ENCODE measurements at regions not wholly inside any gene's neighbourhood (a gene's known extent, or its start where the extent isn't known, plus 50 kb on each side); places are given as distances from the start of the nearest gene placed in this dataset.

- DNase-seq (ENCODE audit: low read depth) = no peak
These were observed 1585.3 kb upstream of the TENM3 start for GRCh38 chr4:180657881-180658280.

DNA sequence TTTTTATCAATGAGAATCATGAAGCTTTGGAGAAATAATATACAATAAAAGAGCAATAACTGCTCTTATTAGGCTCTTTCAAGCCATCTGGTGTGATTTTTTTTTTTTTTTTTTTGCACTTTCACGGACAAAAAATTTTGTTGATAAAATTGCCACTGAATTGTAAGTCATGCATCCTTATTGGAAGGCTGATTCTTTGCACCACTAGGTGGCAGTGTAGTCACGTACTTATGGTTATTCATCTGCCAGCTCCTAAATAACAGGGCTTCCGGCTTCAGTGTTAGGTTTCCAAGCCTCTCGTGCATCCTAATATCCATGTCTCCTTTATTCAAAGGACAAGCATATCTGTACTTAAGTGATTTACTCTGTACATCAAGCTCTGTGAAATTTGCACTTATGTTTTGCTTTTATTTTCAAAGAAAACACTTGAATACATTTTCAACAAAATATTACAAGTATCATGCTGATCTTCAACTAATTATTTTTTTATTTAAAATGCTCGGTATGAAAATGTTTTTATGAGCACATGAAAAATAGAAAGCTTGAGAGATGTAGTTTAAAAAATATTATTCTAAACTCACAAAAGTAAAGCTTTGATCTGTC is 1578.3 kb upstream of the TENM3 start:
- peak; percentile 41 for DNase-seq (ENCODE audit: low read depth)

GRCh38 chr4:180665481-180665880 is 1577.7 kb upstream of the TENM3 start:
- DNase-seq (ENCODE audit: low read depth) = no peak

GRCh38 chr4:180665994-180666824 is 1577.0 kb upstream of the TENM3 start:
- DNase-seq (ENCODE audit: low read depth) = peak; percentile 0

DNA sequence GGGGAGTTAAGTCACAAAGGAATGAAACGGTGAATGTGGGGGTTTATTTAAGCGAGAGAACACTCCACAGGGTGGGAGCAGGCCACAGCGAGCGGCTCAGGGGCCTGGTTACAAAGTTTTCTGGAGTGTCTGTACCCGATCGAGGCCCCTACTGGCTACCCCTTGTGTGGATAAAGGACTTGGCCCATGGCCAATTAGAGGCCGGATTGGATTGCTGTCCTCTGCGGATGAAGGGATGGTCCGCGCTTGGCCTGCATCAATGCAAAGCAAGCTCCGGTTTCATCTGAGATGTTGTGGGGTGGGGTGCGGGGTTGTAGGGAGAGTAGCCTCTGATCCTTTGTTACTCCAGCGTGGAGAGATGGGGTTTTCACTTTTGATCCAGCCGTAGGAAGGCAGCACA is 1574.5 kb upstream of the TENM3 start:
- no peak for DNase-seq (ENCODE audit: low read depth)

- DNase-seq (ENCODE audit: low read depth) = no peak
These were observed 1573.5 kb upstream of the TENM3 start for GRCh38 chr4:180669680-180670079.

DNA sequence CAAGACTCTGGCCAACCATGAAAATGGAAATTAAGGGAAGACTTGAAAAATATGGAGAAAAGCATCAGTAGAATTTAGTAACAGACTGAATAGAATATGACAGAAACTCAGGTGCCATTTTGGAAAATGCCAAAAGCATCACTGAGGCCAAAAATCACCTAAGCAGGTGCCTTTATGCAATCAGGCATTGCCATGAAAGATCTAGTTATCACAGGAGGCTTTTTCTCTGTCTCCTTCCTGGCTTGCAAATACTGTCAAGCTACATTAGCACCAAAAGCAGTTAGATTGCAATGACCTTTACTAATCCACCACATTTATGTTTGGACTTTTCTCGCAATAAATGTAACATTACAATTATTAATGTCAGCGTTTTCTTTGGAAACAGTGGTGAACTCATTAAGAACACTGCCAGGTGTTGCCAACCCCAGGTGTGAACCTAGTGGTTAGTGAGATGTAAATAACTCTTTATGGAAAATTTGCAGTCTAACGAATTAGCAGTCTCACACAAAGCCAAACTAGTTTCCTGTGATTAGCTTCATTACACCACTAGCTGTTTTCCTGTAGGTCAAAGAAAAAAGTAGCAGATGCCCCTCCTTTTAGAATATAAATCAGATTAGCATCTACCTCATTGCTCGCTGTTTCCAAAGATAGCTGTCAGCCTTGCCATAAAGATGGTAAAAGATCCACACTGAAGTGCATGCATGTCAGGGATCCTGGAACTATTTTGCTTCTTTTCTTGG is 1568.4 kb upstream of the TENM3 start:
- DNase-seq (ENCODE audit: low read depth) = no peak

GRCh38 chr4:180675359-180675650 is 1567.9 kb upstream of the TENM3 start:
- no peak for DNase-seq (ENCODE audit: low read depth)

- DNase-seq (ENCODE audit: low read depth) = no peak
These were observed 1562.9 kb upstream of the TENM3 start for GRCh38 chr4:180680305-180680704.

- DNase-seq (ENCODE audit: low read depth) = no peak
These were observed 1560.4 kb upstream of the TENM3 start for GRCh38 chr4:180682776-180683175.

DNA sequence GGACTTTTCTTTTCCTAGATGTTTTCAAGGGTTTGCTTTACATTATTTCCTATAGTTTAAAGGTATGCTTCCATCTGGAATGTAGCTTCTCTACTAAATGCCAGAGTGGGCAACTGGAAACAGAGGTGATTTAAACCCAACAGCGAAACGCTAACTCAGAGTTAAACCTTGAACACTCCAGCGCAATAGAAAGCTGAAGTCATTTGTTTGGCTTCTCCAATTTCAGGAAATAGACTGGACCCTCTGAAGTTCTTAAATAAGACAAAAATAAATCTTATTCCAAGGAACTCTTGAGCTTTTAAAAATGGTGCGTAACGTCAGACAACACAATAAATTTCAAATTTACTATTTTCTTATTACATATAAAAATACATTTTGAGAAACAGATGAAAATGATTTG is 1560.0 kb upstream of the TENM3 start:
- DNase-seq (ENCODE audit: low read depth) = no peak

DNA sequence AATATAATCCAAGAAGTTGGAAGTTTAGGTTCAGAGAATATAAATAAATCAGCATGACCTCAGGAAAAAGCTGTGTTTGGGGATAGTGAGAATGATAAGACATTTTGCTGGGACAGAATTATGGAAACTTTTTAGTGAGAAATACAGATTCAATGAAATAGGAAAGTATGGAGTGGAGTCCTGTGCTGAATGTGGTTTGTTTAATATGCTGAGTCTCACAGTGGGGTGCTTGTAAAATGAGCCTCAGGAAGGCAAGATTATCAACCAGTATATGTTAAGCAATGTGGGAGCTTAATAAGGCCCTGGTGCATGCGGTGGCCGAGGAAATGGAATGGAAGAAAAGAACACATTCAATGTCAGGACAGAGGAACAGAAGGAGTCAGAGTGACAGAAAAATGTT is 1554.7 kb upstream of the TENM3 start:
- no peak for DNase-seq (ENCODE audit: low read depth)

- DNase-seq (ENCODE audit: low read depth) = no peak
These were observed 1548.3 kb upstream of the TENM3 start for GRCh38 chr4:180694875-180695274.

- DNase-seq (ENCODE audit: low read depth) = no peak
These were observed 1547.4 kb upstream of the TENM3 start for GRCh38 chr4:180695851-180696250.

DNA sequence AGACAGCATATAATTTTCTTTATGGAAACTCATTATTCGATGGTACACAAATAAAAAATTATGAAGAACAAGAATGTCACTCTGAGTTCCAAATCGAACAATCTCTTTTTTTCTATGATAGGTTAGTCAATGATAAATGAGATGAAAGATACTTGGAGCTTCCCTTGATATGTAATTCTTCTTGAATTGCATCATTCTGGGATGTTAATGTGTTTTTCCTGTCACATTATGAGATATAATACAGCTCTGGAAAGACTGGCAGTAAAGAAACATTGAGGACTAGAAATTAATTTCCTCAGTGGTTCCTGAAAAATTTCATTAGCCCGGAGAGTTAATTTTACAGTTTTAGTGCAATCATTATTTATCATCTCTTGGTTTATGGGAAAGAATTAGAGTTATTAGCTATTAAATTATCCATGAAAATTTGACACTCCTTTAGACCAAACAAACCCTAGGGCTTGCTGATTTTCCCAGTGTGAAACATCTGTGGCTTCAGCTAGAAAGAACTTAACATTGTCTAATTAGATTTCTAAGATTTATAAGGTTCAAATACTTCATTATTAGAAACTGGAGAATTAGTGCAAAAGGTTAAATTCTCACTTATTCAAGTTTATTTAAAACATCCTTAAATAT is 1546.6 kb upstream of the TENM3 start:
- no peak for DNase-seq (ENCODE audit: low read depth)

- no peak for DNase-seq (ENCODE audit: low read depth)
These were observed 1544.5 kb upstream of the TENM3 start for GRCh38 chr4:180698550-180699195.

- DNase-seq (ENCODE audit: low read depth) = no peak
These were observed 1536.4 kb upstream of the TENM3 start for GRCh38 chr4:180706766-180707165.

GRCh38 chr4:180710628-180711337 is 1532.4 kb upstream of the TENM3 start:
- DNase-seq (ENCODE audit: low read depth) = no peak

- no peak for DNase-seq (ENCODE audit: low read depth)
These were observed 1525.7 kb upstream of the TENM3 start for GRCh38 chr4:180717451-180718033.

DNA sequence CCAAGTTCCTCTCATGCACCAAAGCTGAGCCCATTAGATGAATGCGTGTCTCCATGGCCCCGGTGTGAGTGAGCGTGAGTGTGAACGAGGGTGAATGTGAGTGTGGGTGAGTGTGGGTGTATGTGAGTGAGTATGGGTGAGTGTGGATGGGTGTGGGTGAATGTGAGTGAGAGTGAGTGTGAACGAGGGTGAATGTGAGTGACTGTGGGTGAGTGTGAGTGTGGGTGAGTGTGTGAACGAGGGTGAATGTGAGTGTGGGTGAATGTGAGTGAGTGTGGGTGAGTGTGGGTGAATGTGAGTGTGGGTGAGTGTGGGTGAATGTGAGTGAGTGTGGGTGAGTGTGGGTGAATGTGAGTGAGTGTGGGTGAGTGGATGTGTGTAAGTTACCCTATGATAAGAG is 1521.8 kb upstream of the TENM3 start:
- DNase-seq (ENCODE audit: low read depth) = no peak

- DNase-seq (ENCODE audit: low read depth) = no peak
These were observed 1516.6 kb upstream of the TENM3 start for GRCh38 chr4:180726611-180727010.

All from GM04504 (cell line).